PC-9 (cell line): ENCODE measurements at regions not wholly inside any gene's neighbourhood (a gene's known extent, or its start where the extent isn't known, plus 50 kb on each side); places are given as distances from the start of the nearest gene placed in this dataset.

ENCODE experiments used
- BruUV-seq: library from RNA; stranded (reverse); fragments of 400-500 nt; replicated peaks from 2 replicates; lab custom pipeline; 2021; lab: Mats Ljungman, UMichigan
- CTCF ChIA-PET: fragments of 300-600 bp; sonication (Branson Sonifier 250); formaldehyde crosslinking; loops from one replicate; lab custom pipeline; 2022; ENCODE audit warnings: antibody characterized with exemption; lab: Charles Lee
- POLR2A ChIA-PET: fragments of 300-600 bp; sonication (Branson Sonifier 250); formaldehyde crosslinking; loops from one replicate; lab custom pipeline; 2022; ENCODE audit warnings: antibody characterized with exemption; ENCODE audit not compliant: unreplicated experiment; lab: Charles Lee
- DNase-seq, 2 experiments: peaks; one replicate each; pipeline versions ENCODE4 v3.0.0 to v3.0.0-alpha.2; 2015 to 2022; ENCODE audit warnings: mixed read lengths in 1 of 2
- H2AFZ ChIP-seq: fragments of 200-600 bp; sonication (generic); 2 replicates; pipeline ENCODE4 v1.8.1; 2017; ENCODE audit warnings: antibody characterized with exemption
- H3F3A ChIP-seq: fragments of 200-600 bp; sonication (generic); 2 replicates; pipeline ENCODE4 v1.8.1; 2017; ENCODE audit warnings: antibody characterized with exemption, mild to moderate bottlenecking, low read depth; ENCODE audit not compliant: insufficient read depth
- H3K27ac ChIP-seq: fragments of 200-600 bp; sonication (generic); 2 replicates; pipeline ENCODE4 v1.6.1; 2016; ENCODE audit warnings: mixed run types
- H3K27me3 ChIP-seq: fragments of 200-600 bp; sonication (generic); 2 replicates; pipeline ENCODE4 v1.6.1; 2016; ENCODE audit warnings: low read depth, mixed run types; ENCODE audit not compliant: insufficient read depth
- H3K36me3 ChIP-seq: fragments of 200-600 bp; sonication (generic); 2 replicates; pipeline ENCODE4 v1.6.1; 2016; ENCODE audit warnings: low read depth, mixed run types
- H3K4me1 ChIP-seq: fragments of 200-600 bp; sonication (generic); replicated peaks from 2 replicates; pipeline ENCODE4 v1.6.1; 2016; ENCODE audit warnings: mixed run types; ENCODE audit not compliant: insufficient read depth
- H3K4me2 ChIP-seq: fragments of 200-600 bp; sonication (generic); 2 replicates; pipeline ENCODE4 v1.6.1; 2017; ENCODE audit warnings: mixed run types
- H3K4me3 ChIP-seq: fragments of 200-600 bp; sonication (generic); 2 replicates; pipeline ENCODE4 v1.6.1; 2016; ENCODE audit warnings: mixed run types
- H3K79me2 ChIP-seq: fragments of 200-600 bp; sonication (generic); 2 replicates; pipeline ENCODE4 v1.6.1; 2017; ENCODE audit warnings: low read depth, mixed run types
- H3K9me2 ChIP-seq: fragments of 200-600 bp; sonication (generic); 2 replicates; pipeline ENCODE4 v1.8.1; 2017; ENCODE audit warnings: mild to moderate bottlenecking; ENCODE audit not compliant: insufficient read depth
- H3K9me3 ChIP-seq: fragments of 200-600 bp; sonication (generic); 2 replicates; pipeline ENCODE4 v1.8.1; 2016; ENCODE audit warnings: low read depth; ENCODE audit not compliant: insufficient read depth
- H4K20me1 ChIP-seq: fragments of 200-600 bp; sonication (generic); 2 replicates; pipeline ENCODE4 v1.8.1; 2017; ENCODE audit not compliant: insufficient read depth
- CTCF ChIP-seq: fragments of 200-600 bp; sonication (generic); conservative IDR thresholded peaks from 2 replicates; pipeline ENCODE4 v1.6.1; 2017; ENCODE audit warnings: mixed run types, antibody characterized with exemption, mild to moderate bottlenecking, moderate library complexity
- EZH2 ChIP-seq: fragments of 200-600 bp; sonication (generic); IDR thresholded peaks from 2 replicates; pipeline ENCODE4 v1.8.0; 2017; ENCODE audit warnings: antibody characterized with exemption, low read depth
- intact Hi-C: fragments of 100-400 bp; cut with micrococcal nuclease; formaldehyde crosslinking; loops from one replicate; pipeline ENCODE4 v1.10.0; 2022; ENCODE audit not compliant: unreplicated experiment

GRCh38 chr2:21422050-21422449, 298.3 kb downstream of the TDRD15 start:
- no peaks in the 10 kb centered on the region for H3F3A ChIP-seq
- no peaks in the 10 kb centered on the region; the same call in 1 of the 2 replicates for H3K27me3 ChIP-seq
- POLR2A ChIA-PET = no interaction called here
- H3K9me3 ChIP-seq = no peaks in the 10 kb centered on the region
- no peak overlapping the region for H3K4me3 ChIP-seq
- TF ChIP-seq CTCF (peak; percentile 65), EZH2 (no peak)
- no peaks in the 10 kb centered on the region for H3K4me1 ChIP-seq
- no peaks in the 10 kb centered on the region for H3K36me3 ChIP-seq
- no peak overlapping the region for H3K27ac ChIP-seq
- no peak overlapping the region for H3K4me2 ChIP-seq
- intact Hi-C loops = no loop called here
- H3K79me2 ChIP-seq = no peaks in the 10 kb centered on the region
- no peaks in the 10 kb centered on the region for H4K20me1 ChIP-seq
- H3K9me2 ChIP-seq = no peaks in the 10 kb centered on the region
- H2AFZ ChIP-seq = no peak overlapping the region
- CTCF ChIA-PET = no interaction called here
- no TSS peak for BruUV-seq
- DNase-seq = peak; percentile 19 to 31

GRCh38 chr2:21422724-21423522, 299.2 kb downstream of the TDRD15 start:
- no TSS peak for BruUV-seq

GRCh38 chr2:21423854-21424253, 300.1 kb downstream of the TDRD15 start:
- Histone ChIP-seq H3K27me3 (no peaks in the 10 kb centered on the region; the same call in 1 of the 2 replicates), H3K9me3 (no peaks in the 10 kb centered on the region), H3F3A (no peaks in the 10 kb centered on the region), H3K9me2 (no peaks in the 10 kb centered on the region), H3K4me3 (no peak overlapping the region), H3K36me3 (no peaks in the 10 kb centered on the region), H3K4me1 (no peaks in the 10 kb centered on the region), H3K27ac (no peak overlapping the region), H3K4me2 (no peak overlapping the region), H3K79me2 (no peaks in the 10 kb centered on the region), H2AFZ (no peak overlapping the region), H4K20me1 (no peaks in the 10 kb centered on the region)
- CTCF ChIA-PET = no interaction called here
- no peak for DNase-seq
- BruUV-seq = no TSS peak
- intact Hi-C loops = no loop called here
- POLR2A ChIA-PET = no interaction called here
- TF ChIP-seq EZH2 (no peak), CTCF (no peak)

More at GRCh38 chr2:21422724-21423522, 299.2 kb downstream of the TDRD15 start:
- no peak overlapping the region for H3K4me3 ChIP-seq
- DNase-seq = peak in 1 of 2 experiments; percentile 9
- no peaks in the 10 kb centered on the region for H3F3A ChIP-seq
- no peaks in the 10 kb centered on the region for H3K36me3 ChIP-seq
- H3K27ac ChIP-seq = no peak overlapping the region
- TF ChIP-seq CTCF (no peak), EZH2 (no peak)
- POLR2A ChIA-PET = no interaction called here
- no peaks in the 10 kb centered on the region for H3K79me2 ChIP-seq
- no peaks in the 10 kb centered on the region for H3K9me2 ChIP-seq
- intact Hi-C loops = no loop called here
- no peak overlapping the region for H3K4me2 ChIP-seq
- H3K4me1 ChIP-seq = no peaks in the 10 kb centered on the region
- CTCF ChIA-PET = no interaction called here
- H2AFZ ChIP-seq = no peak overlapping the region
- H4K20me1 ChIP-seq = no peaks in the 10 kb centered on the region
- H3K27me3 ChIP-seq = no peaks in the 10 kb centered on the region; the same call in 1 of the 2 replicates
- no peaks in the 10 kb centered on the region for H3K9me3 ChIP-seq
